HG03039 (cell line): ENCODE measurements at regions not wholly inside any gene's neighbourhood (a gene's known extent, or its start where the extent isn't known, plus 50 kb on each side); places are given as distances from the start of the nearest gene placed in this dataset.
"Not testable (repeated sequence)": the region's sequence is repeated elsewhere in the genome, so short reads cannot be mapped to it uniquely, and the experiment has no call there.

ENCODE experiments used
- ATAC-seq: cut with Tn5 transposase; IDR thresholded peaks from one replicate; pipeline ENCODE4 v1.9.1; 2021; ENCODE audit warnings: mild to moderate bottlenecking, moderate library complexity; ENCODE audit not compliant: unreplicated experiment

- no peak for ATAC-seq
These were observed 133.8 kb upstream of the F3 start for GRCh38 chr1:94675373-94675772.

DNA sequence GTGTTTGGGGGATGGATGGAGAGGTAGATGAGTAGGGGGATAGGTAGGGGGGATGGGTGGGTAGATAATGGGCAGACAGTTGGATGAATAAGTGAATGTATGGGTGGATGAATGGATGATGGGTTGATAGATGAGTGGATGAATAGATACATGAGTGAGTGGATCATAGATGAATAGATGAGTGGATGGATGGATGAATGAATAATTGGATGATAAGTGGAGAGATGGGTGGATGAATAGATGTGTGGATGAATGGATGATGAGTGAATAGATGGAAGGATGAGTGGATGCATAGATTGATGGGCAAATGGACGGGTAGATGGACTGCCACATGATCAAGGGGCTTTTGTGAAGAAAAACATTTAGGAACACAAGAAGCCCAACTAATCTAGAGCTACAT lies 133.3 kb upstream of the F3 start:
- ATAC-seq, result no peak

DNA sequence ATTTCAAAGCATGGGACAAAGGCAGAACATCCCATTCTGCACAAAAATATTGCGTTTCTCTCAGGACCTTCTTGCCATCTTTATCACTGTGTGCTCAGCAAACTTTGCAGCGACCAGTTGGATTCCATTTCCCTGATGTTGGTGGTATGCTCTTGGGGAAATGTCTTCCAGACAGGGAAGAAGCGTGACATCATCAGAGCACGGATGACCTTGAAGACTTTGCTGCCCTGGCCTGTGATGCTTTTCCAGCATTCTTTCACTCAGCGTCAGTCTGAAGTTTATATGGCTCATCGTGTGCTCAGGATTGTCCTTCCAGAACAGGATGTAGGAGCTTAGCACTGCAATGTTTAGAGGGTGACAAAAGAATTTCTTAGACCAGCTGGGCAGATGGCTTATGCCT lies 131.4 kb upstream of the F3 start:
- ATAC-seq, result no peak

- ATAC-seq, result no peak
These were observed 130.4 kb upstream of the F3 start for GRCh38 chr1:94672001-94672400.

GRCh38 chr1:94670273-94670672 lies 128.7 kb upstream of the F3 start:
- ATAC-seq, result no peak

- no peak for ATAC-seq
These were observed 127.6 kb upstream of the F3 start for GRCh38 chr1:94669198-94669597.

DNA sequence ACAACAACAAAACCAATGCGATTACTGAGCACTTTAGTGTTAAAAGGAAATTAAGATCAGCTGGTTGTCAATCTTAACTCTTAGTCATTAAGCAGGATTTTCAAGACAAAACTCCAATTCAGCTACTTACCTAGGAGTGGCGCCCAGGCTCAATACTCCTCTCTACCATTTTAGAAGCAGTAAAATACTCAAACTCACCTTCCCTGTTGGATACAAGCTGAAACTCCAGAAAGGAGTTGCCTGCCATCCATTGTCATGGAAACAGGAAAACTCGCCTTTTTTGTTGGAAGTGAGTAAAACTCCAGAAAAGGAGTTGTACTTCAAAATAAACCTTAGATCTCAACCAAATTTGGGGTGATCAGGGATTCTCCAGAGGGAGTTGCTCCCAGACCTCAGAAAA lies 127.0 kb upstream of the F3 start:
- ATAC-seq, result no peak

DNA sequence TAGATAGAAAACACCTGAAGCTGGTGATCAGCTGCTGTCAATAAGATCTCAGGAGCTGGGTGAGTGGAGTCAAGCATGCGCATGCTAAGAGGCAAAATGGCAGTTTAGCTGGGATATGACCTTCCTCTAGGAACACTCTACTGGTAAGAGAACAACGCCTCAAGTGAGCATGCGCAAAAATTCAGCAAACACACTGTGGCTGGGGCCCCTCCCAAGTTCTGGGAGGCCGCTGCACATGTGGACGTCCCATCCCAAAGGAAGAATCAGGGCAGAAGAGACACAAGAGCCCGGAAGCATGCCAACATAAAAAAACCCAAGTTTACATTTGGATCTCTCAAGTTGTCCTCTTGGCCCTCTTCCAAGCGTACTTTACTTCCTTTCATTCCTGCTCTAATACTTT lies 126.3 kb upstream of the F3 start:
- ATAC-seq, result no peak

- ATAC-seq, result no peak
These were observed 125.2 kb upstream of the F3 start for GRCh38 chr1:94666797-94667196.

DNA sequence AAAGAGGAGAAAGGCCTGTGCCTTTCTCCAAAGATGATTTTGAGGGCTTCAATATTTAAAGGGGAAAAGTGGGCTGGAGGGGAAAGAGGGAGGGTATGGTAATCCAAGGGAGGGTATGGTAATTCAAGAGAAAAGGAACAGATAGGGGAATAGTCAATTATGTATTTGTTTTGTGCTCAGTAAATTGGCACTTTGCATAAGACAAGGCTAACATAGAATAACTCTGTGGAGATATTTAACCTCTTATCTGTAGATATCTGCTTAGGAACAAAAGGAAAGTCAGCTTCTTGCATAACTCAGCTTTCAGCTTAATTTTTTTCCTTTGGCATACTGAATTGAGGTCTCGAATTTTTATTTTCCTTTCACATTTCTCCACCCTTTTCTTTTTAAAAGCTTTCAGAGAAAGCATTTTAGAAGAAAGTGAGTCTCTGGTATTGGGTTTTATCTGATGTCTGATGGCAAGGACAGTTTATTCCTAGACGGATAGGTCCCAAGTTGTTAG lies 119.9 kb upstream of the F3 start:
- ATAC-seq, result no peak

GRCh38 chr1:94660994-94661393 lies 119.4 kb upstream of the F3 start:
- no peak for ATAC-seq

- ATAC-seq, result no peak
These were observed 118.7 kb upstream of the F3 start for GRCh38 chr1:94660258-94660657.

DNA sequence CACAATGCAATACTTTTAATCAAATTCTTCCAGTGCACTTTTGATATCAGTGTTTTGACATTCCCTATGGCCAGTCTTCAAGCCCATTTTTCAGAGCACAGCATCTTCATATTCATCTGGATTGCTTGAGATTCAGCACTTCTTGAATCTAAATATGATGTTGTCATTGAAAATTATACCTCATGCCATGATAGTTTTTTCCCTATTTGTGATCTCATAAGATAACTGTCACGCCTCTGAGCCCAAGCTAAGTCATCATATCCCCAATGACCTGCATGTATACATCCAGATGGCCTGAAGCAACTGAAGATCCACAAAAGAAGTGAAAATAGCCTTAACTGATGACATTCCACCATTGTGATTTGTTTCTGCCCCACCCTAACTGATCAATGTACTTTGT lies 117.6 kb upstream of the F3 start:
- ATAC-seq, result not testable (repeated sequence)

- ATAC-seq, result no peak
These were observed 116.7 kb upstream of the F3 start for GRCh38 chr1:94658221-94658620.

- ATAC-seq, result not testable (repeated sequence)
These were observed 116.2 kb upstream of the F3 start for GRCh38 chr1:94657776-94658175.

DNA sequence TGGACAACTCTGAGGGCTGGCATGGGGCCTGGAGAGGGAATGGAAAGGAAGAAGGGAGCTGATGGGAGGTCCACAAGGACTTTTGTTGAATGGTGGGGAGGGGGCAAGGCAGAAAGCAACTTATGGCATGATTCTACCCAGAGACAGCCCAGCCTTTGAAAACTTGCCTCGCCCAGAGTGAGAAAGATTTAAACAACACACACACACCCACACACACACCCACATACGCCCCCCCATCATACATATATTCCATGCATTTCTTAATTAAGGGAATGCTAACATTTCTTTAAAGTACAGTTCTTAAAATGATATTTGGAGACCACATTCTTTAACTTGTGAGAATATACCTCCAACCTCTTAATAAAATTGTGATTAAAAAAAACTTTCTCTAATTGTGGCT lies 115.4 kb upstream of the F3 start:
- no peak for ATAC-seq

GRCh38 chr1:94654919-94655318 lies 113.4 kb upstream of the F3 start:
- no peak for ATAC-seq

DNA sequence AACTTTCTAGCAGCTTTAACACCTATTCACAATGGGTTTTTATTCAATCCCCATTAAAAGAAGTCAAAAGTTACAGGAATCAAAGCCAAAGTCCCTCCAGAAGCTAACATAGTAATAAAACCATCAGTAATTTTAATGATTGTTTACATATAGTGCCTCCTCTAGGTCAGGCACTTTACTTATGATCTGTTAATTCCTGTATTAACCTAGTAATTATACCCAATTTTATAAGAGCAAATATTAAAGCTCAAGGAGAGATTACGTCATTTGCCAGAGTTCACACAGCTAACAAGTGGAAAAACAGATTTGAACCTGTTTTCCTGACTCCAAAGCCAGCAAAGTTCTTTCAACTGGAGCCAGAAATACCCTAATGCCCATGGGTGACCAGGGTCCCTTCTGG lies 112.9 kb upstream of the F3 start:
- no peak for ATAC-seq

DNA sequence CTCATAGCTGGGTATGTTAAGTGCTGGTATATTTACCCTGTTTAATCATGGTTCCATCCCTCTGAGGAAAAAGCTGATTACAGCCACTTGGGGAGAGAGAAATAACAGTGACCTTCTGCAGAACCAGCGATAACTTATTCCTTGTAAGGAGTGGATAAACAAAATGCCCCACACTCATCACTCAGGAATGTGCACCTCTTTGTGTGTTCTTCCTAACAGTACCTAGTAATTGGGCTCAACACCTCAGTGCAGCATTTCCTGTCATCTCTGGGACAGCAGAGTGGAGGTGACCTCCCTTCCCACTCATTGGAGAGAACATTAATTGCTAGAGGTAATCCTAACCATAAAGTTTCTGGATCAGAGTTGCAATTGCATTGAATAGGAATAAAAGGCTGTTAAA lies 112.5 kb upstream of the F3 start:
- ATAC-seq, result no peak

DNA sequence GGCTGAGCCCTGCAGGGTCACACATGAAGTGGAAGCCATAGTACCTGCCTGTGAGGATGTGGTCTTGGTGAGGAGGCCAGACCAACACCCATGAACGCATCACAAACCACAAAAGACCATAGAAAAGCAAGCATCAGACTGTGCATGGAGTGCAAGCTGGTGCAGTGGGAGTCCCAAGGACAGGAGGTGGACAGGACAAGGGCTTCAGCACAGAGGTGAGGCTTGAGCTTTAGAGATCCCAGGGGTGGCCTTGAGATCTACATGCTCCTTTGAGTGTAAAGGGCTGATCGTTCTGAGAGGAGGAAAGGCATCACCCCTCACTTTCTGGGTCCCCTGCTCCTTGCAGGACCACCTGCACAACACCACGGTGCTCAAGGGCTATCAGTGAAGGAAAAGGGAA lies 111.9 kb upstream of the F3 start:
- no peak for ATAC-seq

DNA sequence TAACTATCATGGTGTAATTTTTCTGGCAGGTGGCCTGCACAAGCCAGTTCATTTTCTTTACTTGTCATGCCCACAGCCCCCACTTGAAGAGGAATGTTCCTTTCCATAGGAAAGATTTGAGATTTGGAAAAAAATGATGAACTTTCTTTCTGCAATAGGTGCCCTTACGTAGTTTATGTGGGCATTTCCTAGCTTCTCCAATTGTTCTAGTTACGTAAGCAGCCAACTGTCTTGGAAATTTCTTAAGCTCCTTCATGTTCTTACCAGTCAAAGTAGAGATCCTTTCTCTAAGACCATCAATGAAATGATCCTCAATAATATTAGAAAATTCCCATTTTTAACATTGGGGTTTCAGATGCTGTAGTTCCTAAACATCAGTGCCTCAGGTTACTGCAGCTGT lies 109.5 kb upstream of the F3 start:
- ATAC-seq, result no peak

DNA sequence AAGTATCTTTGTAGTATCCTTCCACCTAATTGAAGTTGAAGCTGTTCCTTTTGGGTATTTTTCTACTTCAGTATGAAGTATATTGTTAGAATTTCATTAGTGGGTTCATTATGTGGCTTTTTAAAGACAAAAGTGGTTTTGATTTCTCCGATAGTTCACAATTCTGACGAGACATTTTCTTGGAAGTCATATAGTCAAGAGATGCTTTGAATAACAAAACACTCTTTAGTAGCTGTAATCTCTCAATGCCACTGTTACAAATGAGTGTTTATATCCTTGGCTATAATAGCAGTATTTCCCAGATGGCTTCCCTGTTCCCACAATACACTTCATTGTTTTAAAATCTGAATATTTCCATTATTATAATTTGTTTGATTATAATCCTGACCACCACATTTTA lies 108.7 kb upstream of the F3 start:
- no peak for ATAC-seq

GRCh38 chr1:94648225-94649007 lies 106.9 kb upstream of the F3 start:
- no peak for ATAC-seq
